Natural killer cell (primary cell): ENCODE measurements at regions not wholly inside any gene's neighbourhood (a gene's known extent, or its start where the extent isn't known, plus 50 kb on each side); places are given as distances from the start of the nearest gene placed in this dataset.

Source experiments
- ATAC-seq, 3 donors: fragments of 150-1000 bp in 2 of 3; fragments of 200-7000 bp in 1 of 3; cut with Tn5 transposase; 1 replicate in 1 of 3; 2 replicates in 2 of 3; pipeline ENCODE4 v1.10.0; 2021; ENCODE audit warnings: mild to moderate bottlenecking in 2 of 3, moderate library complexity in 2 of 3
- DNase-seq, 2 donors: peaks; one replicate each; pipeline versions ENCODE4 v3.0.0 to v3.0.0-alpha.2; 2013 to 2021; ENCODE audit warnings: mixed read lengths in 1 of 2
- H3K27ac ChIP-seq: one replicate; pipeline ENCODE4 v1.5.1; 2013; ENCODE audit warnings: mild to moderate bottlenecking, low read length
- H3K27me3 ChIP-seq: one replicate; pipeline ENCODE4 v1.6.1; 2013; ENCODE audit warnings: low read length; ENCODE audit not compliant: control insufficient read depth, insufficient read depth
- H3K36me3 ChIP-seq: one replicate; pipeline ENCODE4 v1.6.1; 2013; ENCODE audit warnings: low read length; ENCODE audit not compliant: control insufficient read depth, insufficient read depth
- H3K4me1 ChIP-seq: one replicate; pipeline ENCODE4 v1.6.1; 2013; ENCODE audit warnings: low read length; ENCODE audit not compliant: control insufficient read depth, insufficient read depth
- H3K4me3 ChIP-seq: one replicate; pipeline ENCODE4 v1.5.1; 2013; ENCODE audit warnings: low read length
- H3K9me3 ChIP-seq: one replicate; pipeline ENCODE4 v1.6.1; 2013; ENCODE audit warnings: low read length; ENCODE audit not compliant: control insufficient read depth, insufficient read depth
- H3K27ac Mint-ChIP-seq, 2 donors: one replicate each; pipeline ENCODE4 v1.8.0; 2022; ENCODE audit warnings: mild to moderate bottlenecking in 2 of 2, mixed read lengths in 2 of 2, moderate library complexity in 1 of 2
- H3K27me3 Mint-ChIP-seq, 2 donors: one replicate each; pipeline ENCODE4 v1.8.0; 2022; ENCODE audit warnings: low read depth in 2 of 2, mixed read lengths in 2 of 2
- H3K36me3 Mint-ChIP-seq: one replicate; pipeline ENCODE4 v1.8.0; 2022; ENCODE audit warnings: mixed read lengths
- H3K4me1 Mint-ChIP-seq, 2 donors: one replicate each; pipeline ENCODE4 v1.8.0; 2022; ENCODE audit warnings: mixed read lengths in 2 of 2
- H3K4me3 Mint-ChIP-seq: one replicate; pipeline ENCODE4 v1.8.0; 2022; ENCODE audit warnings: mild to moderate bottlenecking, moderate library complexity, mixed read lengths
- H3K9me3 Mint-ChIP-seq, 2 donors: one replicate each; pipeline ENCODE4 v1.8.0; 2022; ENCODE audit warnings: mixed read lengths in 2 of 2
- CTCF ChIP-seq: fragments of 200-600 bp; IDR thresholded peaks from one replicate; pipeline ENCODE4 v1.8.0; 2022; ENCODE audit warnings: antibody characterized with exemption
- WGBS: methylation state at CpG from one replicate; pipeline ENCODE4 v1.1.7; 2013; ENCODE audit warnings: missing lambda C conversion rate; ENCODE audit not compliant: insufficient coverage; 5-methylcytosine and 5-hydroxymethylcytosine counted together
- intact Hi-C: fragments of 100-400 bp; cut with micrococcal nuclease; formaldehyde crosslinking; loops from one replicate; pipeline ENCODE4 v1.14.2; 2022

- H3K9me3 Mint-ChIP-seq = no peaks in the 10 kb centered on the region
- Histone ChIP-seq H3K4me1 (no peaks in the 10 kb centered on the region), H3K36me3 (no peaks in the 10 kb centered on the region), H3K4me3 (no peak overlapping the region), H3K27me3 (peaks cover 2% of the 10 kb centered on the region), H3K27ac (no peak overlapping the region), H3K9me3 (no peaks in the 10 kb centered on the region)
- no peak for DNase-seq
- 44% methylated on average over 10 of the region's 10 CpGs for WGBS
- no peak for ATAC-seq
- no peaks in the 10 kb centered on the region for H3K36me3 Mint-ChIP-seq
- no peak overlapping the region for H3K27ac Mint-ChIP-seq
- H3K4me1 Mint-ChIP-seq = no peaks in the 10 kb centered on the region
- peaks cover 14 to 20% of the 10 kb centered on the region in 2 donors for H3K27me3 Mint-ChIP-seq
- TF ChIP-seq CTCF = no peak
- H3K4me3 Mint-ChIP-seq = no peak overlapping the region
- intact Hi-C loops = no loop called here
These were observed 92.0 kb upstream of the SRSF6 start for GRCh38 chr20:43365691-43366090.

- H3K4me1 ChIP-seq = no peaks in the 10 kb centered on the region
- DNase-seq (no peak), ATAC-seq (no peak)
- Mint-ChIP-seq H3K4me3 (no peak overlapping the region), H3K27me3 (peaks cover 14 to 20% of the 10 kb centered on the region in 2 donors), H3K9me3 (no peaks in the 10 kb centered on the region), H3K4me1 (no peaks in the 10 kb centered on the region), H3K27ac (no peak overlapping the region), H3K36me3 (no peaks in the 10 kb centered on the region)
- no peaks in the 10 kb centered on the region for H3K36me3 ChIP-seq
- no peak overlapping the region for H3K4me3 ChIP-seq
- no peaks in the 10 kb centered on the region for H3K9me3 ChIP-seq
- WGBS = 85% methylated on average over 8 of the region's 8 CpGs
- peaks cover 2% of the 10 kb centered on the region for H3K27me3 ChIP-seq
- no peak for TF ChIP-seq CTCF
- H3K27ac ChIP-seq = no peak overlapping the region
- intact Hi-C loops = no loop called here
These were observed 93.7 kb upstream of the SRSF6 start for GRCh38 chr20:43364001-43364400.

- no peaks in the 10 kb centered on the region for H3K36me3 Mint-ChIP-seq
- Histone ChIP-seq H3K27ac (no peak overlapping the region), H3K36me3 (no peaks in the 10 kb centered on the region), H3K4me1 (no peaks in the 10 kb centered on the region), H3K9me3 (no peaks in the 10 kb centered on the region), H3K27me3 (peaks cover 2% of the 10 kb centered on the region), H3K4me3 (no peak overlapping the region)
- intact Hi-C loops = no loop called here
- no peak for TF ChIP-seq CTCF
- no peak for ATAC-seq
- WGBS = 88% methylated on average over 13 of the region's 13 CpGs
- H3K9me3 Mint-ChIP-seq = no peaks in the 10 kb centered on the region
- H3K27me3 Mint-ChIP-seq = peaks cover 14 to 19% of the 10 kb centered on the region in 2 donors
- H3K27ac Mint-ChIP-seq = no peak overlapping the region
- no peak for DNase-seq
- no peak overlapping the region for H3K4me3 Mint-ChIP-seq
- no peaks in the 10 kb centered on the region for H3K4me1 Mint-ChIP-seq
These were observed 94.2 kb upstream of the SRSF6 start for GRCh38 chr20:43363506-43363905.

DNA sequence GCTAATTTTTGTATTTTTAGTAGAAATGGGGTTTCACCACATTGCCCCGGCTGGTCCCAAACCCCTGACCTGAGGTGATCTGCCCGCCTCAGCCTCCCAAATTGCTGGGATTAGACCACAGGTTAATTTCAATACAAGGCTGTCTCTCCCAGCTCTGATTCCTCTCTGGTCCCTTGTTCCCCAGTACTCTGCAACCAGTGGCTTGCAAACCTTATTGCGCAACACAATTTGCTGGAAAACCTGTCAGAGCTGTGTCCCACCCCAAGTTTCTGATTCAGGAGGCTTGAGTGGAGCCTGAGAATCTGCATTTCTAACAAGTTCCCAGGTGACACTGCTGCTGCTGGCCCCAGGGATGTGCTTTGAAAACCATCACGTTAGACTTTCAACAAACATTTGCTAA, 96.2 kb upstream of the SRSF6 start:
- Mint-ChIP-seq H3K4me3 (no peak overlapping the region), H3K4me1 (no peaks in the 10 kb centered on the region), H3K27me3 (peaks cover 17 to 20% of the 10 kb centered on the region in 2 donors), H3K27ac (no peak overlapping the region), H3K36me3 (no peaks in the 10 kb centered on the region), H3K9me3 (no peaks in the 10 kb centered on the region)
- H3K27me3 ChIP-seq = no peaks in the 10 kb centered on the region
- no peaks in the 10 kb centered on the region for H3K36me3 ChIP-seq
- H3K4me3 ChIP-seq = no peak overlapping the region
- TF ChIP-seq CTCF = no peak
- WGBS = 90% methylated on average over 4 of the region's 4 CpGs
- no peaks in the 10 kb centered on the region for H3K4me1 ChIP-seq
- DNase-seq (no peak), ATAC-seq (no peak)
- no peaks in the 10 kb centered on the region for H3K9me3 ChIP-seq
- no peak overlapping the region for H3K27ac ChIP-seq
- intact Hi-C loops = no loop called here
